ENCODE measurements at regions not wholly inside any gene's neighbourhood (a gene's known extent, or its start where the extent isn't known, plus 50 kb on each side); places are given as distances from the start of the nearest gene placed in this dataset.

DNA sequence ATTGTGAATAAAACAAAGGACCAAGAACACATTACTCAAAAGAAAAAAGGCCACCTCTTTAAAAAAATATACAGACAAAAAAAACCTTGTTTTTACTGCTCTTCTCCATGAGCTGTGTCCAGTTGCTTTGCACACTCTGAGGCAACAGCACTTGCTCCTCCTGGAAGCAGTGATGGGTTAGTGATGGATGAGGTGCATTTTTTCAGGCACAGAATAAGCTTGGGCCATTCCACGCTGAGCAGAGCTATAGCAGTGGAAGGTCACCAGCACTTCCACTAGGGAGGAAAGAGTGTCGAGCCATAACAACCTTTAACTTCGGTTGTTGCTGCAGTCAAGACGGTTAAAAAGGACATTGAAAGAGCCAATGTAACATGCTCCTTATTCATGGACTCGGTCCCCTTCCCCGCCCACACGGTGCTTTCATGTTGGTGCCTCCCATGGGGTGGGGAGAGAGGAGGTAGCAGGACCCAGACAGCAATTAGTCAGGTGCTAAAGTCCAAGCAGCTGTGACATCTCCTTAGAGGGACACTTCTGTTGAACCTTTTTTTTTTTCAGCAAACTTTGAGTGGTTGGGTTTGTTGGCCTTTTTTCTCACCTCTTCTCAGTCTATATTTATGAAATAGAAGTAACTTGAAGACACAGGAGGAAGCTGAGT lies 136.5 kb upstream of the ADARB2 start:
- WGBS, 2 experiments, result 89 to 90% methylated on average over 7 of the region's 7 CpGs
- Histone ChIP-seq H3K4me1 (ENCODE audit: control insufficient read depth, insufficient read depth, low read length) (no peaks in the 10 kb centered on the region), H3K36me3 (ENCODE audit: control insufficient read depth, insufficient read depth, low read length) (no peaks in the 10 kb centered on the region), H3K27ac (ENCODE audit: insufficient read depth, low read depth, low read length, poor library complexity, severe bottlenecking) (no peak overlapping the region), H3K27me3 (ENCODE audit: control insufficient read depth, insufficient read depth, low read length, poor library complexity, severe bottlenecking) (no peaks in the 10 kb centered on the region), H3K4me3 (ENCODE audit: insufficient read depth, low read depth, low read length) (no peak overlapping the region), H3K9me3 (ENCODE audit: control insufficient read depth, low read length) (no peaks in the 10 kb centered on the region)

DNA sequence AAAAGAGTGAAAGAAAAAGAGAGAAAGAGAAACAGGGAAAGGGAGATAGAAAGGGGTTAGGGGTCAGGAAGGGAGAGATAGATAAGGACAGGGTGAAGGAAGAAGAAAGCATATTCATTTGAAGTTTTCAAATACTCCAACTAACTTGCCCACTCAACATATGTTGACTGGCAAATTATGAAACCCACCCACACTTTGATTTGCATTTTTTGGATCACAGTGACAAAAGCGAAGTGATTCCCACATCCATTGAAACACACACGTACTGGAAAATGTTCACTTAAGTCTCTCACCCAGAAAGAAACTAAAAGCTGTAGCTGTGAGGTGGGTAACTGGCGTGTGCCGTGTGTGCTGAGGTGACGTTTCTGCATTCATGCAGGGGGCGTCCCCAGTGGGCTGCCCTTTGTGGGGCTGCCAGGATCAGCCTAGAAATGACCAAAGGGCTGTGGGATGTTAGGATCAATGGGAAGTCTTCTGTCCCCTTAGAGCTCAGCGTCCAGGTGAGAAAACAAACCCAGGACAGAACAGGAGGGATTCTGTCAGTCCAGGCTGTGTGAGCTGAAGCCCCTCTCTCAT lies 134.9 kb upstream of the ADARB2 start:
- H3K27me3 ChIP-seq (ENCODE audit: control insufficient read depth, insufficient read depth, low read length, poor library complexity, severe bottlenecking), result no peaks in the 10 kb centered on the region
- no peaks in the 10 kb centered on the region for H3K4me1 ChIP-seq (ENCODE audit: control insufficient read depth, insufficient read depth, low read length)
- H3K9me3 ChIP-seq (ENCODE audit: control insufficient read depth, low read length), result no peaks in the 10 kb centered on the region
- no peak overlapping the region for H3K27ac ChIP-seq (ENCODE audit: insufficient read depth, low read depth, low read length, poor library complexity, severe bottlenecking)
- WGBS, 2 experiments, result 86 to 94% methylated on average over 7 of the region's 7 CpGs
- H3K36me3 ChIP-seq (ENCODE audit: control insufficient read depth, insufficient read depth, low read length), result no peaks in the 10 kb centered on the region
- H3K4me3 ChIP-seq (ENCODE audit: insufficient read depth, low read depth, low read length), result no peak overlapping the region

DNA sequence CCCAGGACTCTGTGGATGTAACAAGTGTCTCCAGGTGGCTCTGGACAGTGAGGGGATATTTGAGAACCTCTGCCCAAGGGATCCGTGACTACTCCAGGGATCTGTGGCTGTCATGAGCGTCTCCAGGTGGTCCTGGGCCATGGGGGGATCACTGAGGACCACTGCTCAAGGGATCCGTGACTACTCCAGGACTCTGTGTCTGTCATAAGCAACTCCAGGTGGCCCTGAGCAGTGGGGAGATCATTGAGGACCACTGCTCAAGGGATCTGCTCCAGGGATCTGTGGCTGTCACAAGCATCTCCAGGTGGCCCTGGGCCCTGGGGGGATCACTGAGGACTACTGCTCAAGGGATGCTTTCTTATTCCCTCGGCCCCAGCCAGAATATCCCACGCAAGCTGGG lies 133.2 kb upstream of the ADARB2 start:
- WGBS, 2 experiments, result 83 to 85% methylated on average over 5 of the region's 5 CpGs
- no peak overlapping the region for H3K4me3 ChIP-seq (ENCODE audit: insufficient read depth, low read depth, low read length)
- H3K4me1 ChIP-seq (ENCODE audit: control insufficient read depth, insufficient read depth, low read length), result no peaks in the 10 kb centered on the region
- no peaks in the 10 kb centered on the region for H3K27me3 ChIP-seq (ENCODE audit: control insufficient read depth, insufficient read depth, low read length, poor library complexity, severe bottlenecking)
- H3K27ac ChIP-seq (ENCODE audit: insufficient read depth, low read depth, low read length, poor library complexity, severe bottlenecking), result no peak overlapping the region
- no peaks in the 10 kb centered on the region for H3K9me3 ChIP-seq (ENCODE audit: control insufficient read depth, low read length)
- no peaks in the 10 kb centered on the region for H3K36me3 ChIP-seq (ENCODE audit: control insufficient read depth, insufficient read depth, low read length)

DNA sequence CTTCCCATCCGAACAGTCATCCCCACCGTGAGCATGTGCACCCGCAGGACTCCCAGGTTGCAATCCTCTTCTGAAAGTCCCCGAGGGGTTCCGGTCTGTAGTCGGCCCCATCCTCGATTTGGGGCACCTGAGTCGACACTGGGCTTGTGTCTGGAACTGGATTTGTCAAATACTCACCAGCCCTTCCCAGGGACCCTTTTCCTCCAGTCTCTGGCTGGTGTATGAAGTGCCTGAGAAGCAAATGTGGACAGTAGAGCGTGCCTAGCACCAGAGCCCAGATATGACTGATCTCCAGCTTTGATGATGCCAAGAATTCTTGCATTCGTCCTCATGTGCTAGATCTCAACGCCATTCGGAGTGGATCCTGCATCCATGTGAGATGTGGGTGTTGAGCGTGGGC lies 132.5 kb upstream of the ADARB2 start:
- no peaks in the 10 kb centered on the region for H3K36me3 ChIP-seq (ENCODE audit: control insufficient read depth, insufficient read depth, low read length)
- H3K27ac ChIP-seq (ENCODE audit: insufficient read depth, low read depth, low read length, poor library complexity, severe bottlenecking), result no peak overlapping the region
- no peaks in the 10 kb centered on the region for H3K4me1 ChIP-seq (ENCODE audit: control insufficient read depth, insufficient read depth, low read length)
- no peaks in the 10 kb centered on the region for H3K9me3 ChIP-seq (ENCODE audit: control insufficient read depth, low read length)
- 93 to 94% methylated on average over 13 of the region's 13 CpGs for WGBS, 2 experiments
- H3K4me3 ChIP-seq (ENCODE audit: insufficient read depth, low read depth, low read length), result no peak overlapping the region
- no peaks in the 10 kb centered on the region for H3K27me3 ChIP-seq (ENCODE audit: control insufficient read depth, insufficient read depth, low read length, poor library complexity, severe bottlenecking)

DNA sequence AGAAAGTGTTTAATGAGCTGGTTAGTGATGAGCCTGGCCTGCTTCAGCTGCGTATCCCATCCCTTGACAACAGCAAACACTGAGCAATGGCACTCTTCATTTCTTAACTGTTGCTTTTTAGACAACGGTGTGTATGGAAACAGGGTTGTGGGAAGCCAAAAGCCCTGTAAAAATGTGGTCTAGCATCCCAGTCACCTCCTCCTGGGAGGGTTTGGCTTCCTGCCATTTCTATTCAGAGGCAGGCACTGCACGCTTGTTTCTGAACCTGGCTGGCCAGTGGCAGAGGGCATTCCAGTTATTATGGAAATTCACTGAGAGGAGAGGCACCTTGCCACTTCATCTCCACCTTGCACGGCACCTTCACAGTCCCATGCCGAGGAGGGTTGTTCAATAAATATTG lies 123.0 kb upstream of the ADARB2 start:
- WGBS, 2 experiments, result 90% methylated on average over 5 of the region's 5 CpGs
- H3K4me3 ChIP-seq (ENCODE audit: insufficient read depth, low read depth, low read length), result no peak overlapping the region
- H3K27ac ChIP-seq (ENCODE audit: insufficient read depth, low read depth, low read length, poor library complexity, severe bottlenecking), result no peak overlapping the region

DNA sequence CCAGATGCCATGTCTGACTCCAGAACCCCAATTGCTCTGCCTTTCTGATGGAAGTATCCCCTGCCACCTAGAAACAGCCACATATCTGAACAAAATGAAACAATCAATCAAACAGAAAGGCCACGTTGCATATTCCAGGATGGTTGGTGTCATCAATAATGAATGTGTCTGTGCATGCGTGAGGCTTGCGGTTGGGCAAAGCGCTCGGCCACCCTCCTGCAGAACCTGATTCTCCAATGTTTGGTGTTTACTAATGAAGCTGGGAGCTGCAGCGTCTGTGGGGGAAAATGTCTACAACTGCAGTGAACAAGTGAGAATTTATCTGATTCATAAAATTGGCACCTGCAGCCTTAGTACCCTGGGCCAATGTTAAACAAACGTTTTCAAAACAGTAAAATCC lies 121.2 kb upstream of the ADARB2 start:
- 84 to 85% methylated on average over 7 of the region's 7 CpGs for WGBS, 2 experiments

More for the DNA sequence above, 123.0 kb upstream of the ADARB2 start:
- no peaks in the 10 kb centered on the region for H3K36me3 ChIP-seq (ENCODE audit: control insufficient read depth, insufficient read depth, low read length)
- no peaks in the 10 kb centered on the region for H3K27me3 ChIP-seq (ENCODE audit: control insufficient read depth, insufficient read depth, low read length, poor library complexity, severe bottlenecking)
- no peaks in the 10 kb centered on the region for H3K4me1 ChIP-seq (ENCODE audit: control insufficient read depth, insufficient read depth, low read length)
- H3K9me3 ChIP-seq (ENCODE audit: control insufficient read depth, low read length), result no peaks in the 10 kb centered on the region

DNA sequence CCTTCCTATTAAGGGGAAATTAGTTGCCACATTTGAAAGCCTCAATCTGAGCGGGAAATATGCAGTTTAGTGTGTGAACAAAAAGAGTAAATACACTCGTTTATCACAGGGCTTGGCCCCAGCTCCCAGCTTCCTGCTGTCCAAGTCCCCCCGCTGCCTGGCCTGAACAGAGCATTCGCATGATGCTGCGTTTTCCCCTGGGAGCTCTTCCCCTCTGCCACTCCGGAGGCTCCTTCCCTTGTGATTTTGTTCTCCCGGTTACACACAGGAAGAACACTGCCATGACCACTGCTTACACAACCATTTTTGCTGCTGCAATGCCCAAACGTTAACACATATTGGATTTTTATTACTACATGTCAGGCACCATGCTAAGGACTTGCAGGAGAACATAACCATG lies 120.7 kb upstream of the ADARB2 start:
- H3K27me3 ChIP-seq (ENCODE audit: control insufficient read depth, insufficient read depth, low read length, poor library complexity, severe bottlenecking), result no peaks in the 10 kb centered on the region
- no peaks in the 10 kb centered on the region for H3K9me3 ChIP-seq (ENCODE audit: control insufficient read depth, low read length)
- H3K4me3 ChIP-seq (ENCODE audit: insufficient read depth, low read depth, low read length), result no peak overlapping the region
- H3K4me1 ChIP-seq (ENCODE audit: control insufficient read depth, insufficient read depth, low read length), result no peaks in the 10 kb centered on the region
- 90 to 91% methylated on average over 8 of the region's 8 CpGs for WGBS, 2 experiments
- H3K36me3 ChIP-seq (ENCODE audit: control insufficient read depth, insufficient read depth, low read length), result no peaks in the 10 kb centered on the region
- no peak overlapping the region for H3K27ac ChIP-seq (ENCODE audit: insufficient read depth, low read depth, low read length, poor library complexity, severe bottlenecking)

More for the DNA sequence above, 121.2 kb upstream of the ADARB2 start:
- H3K9me3 ChIP-seq (ENCODE audit: control insufficient read depth, low read length), result no peaks in the 10 kb centered on the region
- no peak overlapping the region for H3K4me3 ChIP-seq (ENCODE audit: insufficient read depth, low read depth, low read length)
- no peaks in the 10 kb centered on the region for H3K36me3 ChIP-seq (ENCODE audit: control insufficient read depth, insufficient read depth, low read length)
- H3K27me3 ChIP-seq (ENCODE audit: control insufficient read depth, insufficient read depth, low read length, poor library complexity, severe bottlenecking), result no peaks in the 10 kb centered on the region
- no peak overlapping the region for H3K27ac ChIP-seq (ENCODE audit: insufficient read depth, low read depth, low read length, poor library complexity, severe bottlenecking)
- H3K4me1 ChIP-seq (ENCODE audit: control insufficient read depth, insufficient read depth, low read length), result no peaks in the 10 kb centered on the region

DNA sequence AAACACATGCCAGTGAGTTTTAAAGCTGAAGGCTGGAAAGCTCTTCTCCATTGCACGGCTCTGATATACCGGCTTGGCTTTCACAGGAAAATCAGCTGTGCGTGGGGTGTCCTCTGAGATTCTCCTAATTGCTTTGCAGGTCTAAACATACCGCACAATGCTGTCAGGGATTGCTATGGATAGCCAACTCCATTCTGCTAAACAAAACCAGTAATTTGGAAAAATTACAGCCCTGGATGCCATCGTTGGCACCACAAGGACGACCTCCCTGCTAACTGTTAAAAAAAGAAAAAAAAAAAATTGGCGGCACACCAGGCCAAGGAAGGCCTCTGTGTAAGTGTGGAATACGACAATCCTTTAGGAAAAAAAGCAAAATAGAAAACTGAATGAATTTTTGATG lies 118.6 kb upstream of the ADARB2 start:
- no peaks in the 10 kb centered on the region for H3K27me3 ChIP-seq (ENCODE audit: control insufficient read depth, insufficient read depth, low read length, poor library complexity, severe bottlenecking)
- H3K9me3 ChIP-seq (ENCODE audit: control insufficient read depth, low read length), result no peaks in the 10 kb centered on the region
- no peaks in the 10 kb centered on the region for H3K4me1 ChIP-seq (ENCODE audit: control insufficient read depth, insufficient read depth, low read length)
- H3K27ac ChIP-seq (ENCODE audit: insufficient read depth, low read depth, low read length, poor library complexity, severe bottlenecking), result no peak overlapping the region
- H3K36me3 ChIP-seq (ENCODE audit: control insufficient read depth, insufficient read depth, low read length), result no peaks in the 10 kb centered on the region
- WGBS, 2 experiments, result 94 to 95% methylated on average over 8 of the region's 8 CpGs
- H3K4me3 ChIP-seq (ENCODE audit: insufficient read depth, low read depth, low read length), result no peak overlapping the region

DNA sequence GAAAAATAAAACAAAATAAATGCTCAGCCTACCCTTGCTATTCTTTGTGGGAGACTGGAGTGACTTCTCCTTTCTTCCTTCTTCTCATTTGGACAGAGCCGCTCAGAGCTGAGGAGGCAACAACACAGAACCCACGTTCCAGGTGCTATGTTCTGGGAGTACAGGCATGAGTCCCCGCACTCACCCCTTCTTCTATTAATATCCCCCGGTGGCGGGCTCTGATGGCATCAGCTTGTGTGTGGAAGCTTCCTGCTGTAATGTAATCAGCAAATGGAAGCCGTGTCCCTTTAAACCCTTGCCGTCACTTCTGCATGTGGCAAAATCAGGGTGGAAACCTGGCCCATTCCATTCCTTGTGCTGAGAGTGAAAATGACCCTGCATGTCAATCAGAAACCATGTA lies 116.9 kb upstream of the ADARB2 start:
- no peaks in the 10 kb centered on the region for H3K27me3 ChIP-seq (ENCODE audit: control insufficient read depth, insufficient read depth, low read length, poor library complexity, severe bottlenecking)
- no peak overlapping the region for H3K4me3 ChIP-seq (ENCODE audit: insufficient read depth, low read depth, low read length)
- WGBS, 2 experiments, result 91 to 94% methylated on average over 7 of the region's 7 CpGs

DNA sequence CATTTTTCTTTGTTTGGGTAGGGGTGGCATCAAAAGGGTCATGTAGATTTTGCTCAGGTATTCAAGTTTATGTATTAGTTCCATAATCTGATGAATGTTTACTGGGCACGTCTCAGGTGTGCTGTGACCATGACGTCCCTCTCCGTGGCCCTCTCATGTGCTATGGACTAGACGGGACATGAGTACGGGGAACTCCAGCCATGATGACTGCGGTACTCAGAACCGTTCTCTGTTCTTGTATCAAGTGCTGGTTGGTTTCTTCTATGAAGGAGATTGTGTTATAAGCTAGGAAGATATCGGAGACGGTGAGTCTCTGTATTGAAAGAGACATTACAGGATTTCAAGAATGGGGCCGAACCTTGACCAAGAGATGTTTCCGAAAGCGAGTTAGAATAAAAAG lies 116.5 kb upstream of the ADARB2 start:
- no peaks in the 10 kb centered on the region for H3K27me3 ChIP-seq (ENCODE audit: control insufficient read depth, insufficient read depth, low read length, poor library complexity, severe bottlenecking)
- no peaks in the 10 kb centered on the region for H3K4me1 ChIP-seq (ENCODE audit: control insufficient read depth, insufficient read depth, low read length)
- H3K36me3 ChIP-seq (ENCODE audit: control insufficient read depth, insufficient read depth, low read length), result no peaks in the 10 kb centered on the region
- H3K4me3 ChIP-seq (ENCODE audit: insufficient read depth, low read depth, low read length), result no peak overlapping the region
- no peak overlapping the region for H3K27ac ChIP-seq (ENCODE audit: insufficient read depth, low read depth, low read length, poor library complexity, severe bottlenecking)
- 96 to 97% methylated on average over 12 of the region's 12 CpGs for WGBS, 2 experiments
- H3K9me3 ChIP-seq (ENCODE audit: control insufficient read depth, low read length), result no peaks in the 10 kb centered on the region

More for the DNA sequence above, 116.9 kb upstream of the ADARB2 start:
- H3K27ac ChIP-seq (ENCODE audit: insufficient read depth, low read depth, low read length, poor library complexity, severe bottlenecking), result no peak overlapping the region
- H3K4me1 ChIP-seq (ENCODE audit: control insufficient read depth, insufficient read depth, low read length), result no peaks in the 10 kb centered on the region
- no peaks in the 10 kb centered on the region for H3K9me3 ChIP-seq (ENCODE audit: control insufficient read depth, low read length)
- H3K36me3 ChIP-seq (ENCODE audit: control insufficient read depth, insufficient read depth, low read length), result no peaks in the 10 kb centered on the region

Measured in ectodermal cell (in vitro differentiated cells).